ENCODE measurements at regions not wholly inside any gene's neighbourhood (a gene's known extent, or its start where the extent isn't known, plus 50 kb on each side); places are given as distances from the start of the nearest gene placed in this dataset.
A peak's percentile ranks its signal among the peaks of the same experiment; 100 is the strongest.

DNA sequence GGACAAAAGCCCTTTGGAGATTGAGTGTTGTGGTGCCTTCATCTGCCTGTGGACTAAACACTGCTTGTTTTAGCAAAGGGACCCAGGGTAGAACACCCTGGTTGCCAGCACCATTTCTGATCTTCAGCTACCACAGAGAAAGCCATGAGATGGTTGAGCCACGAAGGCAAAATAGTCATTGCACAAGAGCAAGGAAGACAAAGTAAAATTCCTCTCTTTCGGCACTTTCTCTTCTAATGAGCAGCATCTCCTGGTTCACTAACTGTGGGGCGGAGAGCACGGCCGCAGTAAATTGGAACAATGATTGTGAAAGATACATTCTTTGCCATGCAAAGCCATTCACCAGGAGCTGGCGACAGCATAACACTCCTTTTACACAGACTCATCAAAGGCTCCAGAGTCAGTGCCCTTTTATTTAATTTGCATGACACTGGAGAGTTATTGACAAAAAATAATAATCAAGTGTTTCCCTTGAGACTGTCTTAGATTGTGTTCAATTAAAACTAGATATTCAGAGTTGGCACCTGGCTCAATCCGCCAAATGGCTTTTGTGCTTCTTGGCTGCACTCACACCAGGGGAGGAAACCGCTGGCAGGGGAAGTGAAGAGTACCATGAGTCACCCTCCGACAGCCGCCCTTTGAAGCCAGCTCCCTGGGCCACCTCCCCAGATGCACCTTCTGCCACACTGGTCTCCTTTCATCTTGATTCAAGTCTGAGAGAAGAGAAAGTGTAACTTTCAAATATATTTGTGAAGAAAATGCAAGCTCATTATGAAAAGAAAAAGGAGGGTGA, 100.5 kb upstream of the MEIS1 start:
- Histone ChIP-seq H3K23ac (ENCODE audit: insufficient read length) (no peak overlapping the region), H4K91ac (replicated peaks; ENCODE audit: insufficient read length, low read length) (no peak overlapping the region), H4K5ac (ENCODE audit: insufficient read length, low read depth, low read length) (no peak overlapping the region), H2BK20ac (ENCODE audit: low read length) (0 out of 2 replicates have a peak overlapping the region, but pooled peaks have one; percentile 23), H3K4me1 (replicated peaks in 1 of 4; ENCODE audit: control insufficient read depth in 3 of 4, insufficient read depth in 4 of 4, low read length in 3 of 4) (no peaks in the 10 kb centered on the region), H3K14ac (ENCODE audit: insufficient read length) (no peak overlapping the region), H2BK5ac (ENCODE audit: low read depth, low read length) (no peak overlapping the region), H2BK12ac (ENCODE audit: low read depth, low read length) (0 out of 2 replicates have a peak overlapping the region, but pooled peaks have one; percentile 53), H3K79me2 (ENCODE audit: control insufficient read depth in 1 of 2, insufficient read depth in 2 of 2, low read length in 2 of 2) (no peaks in the 10 kb centered on the region), H2BK120ac (replicated peaks; ENCODE audit: low read depth, low read length) (no peak overlapping the region), H3K27ac (ENCODE audit: low read depth, low read length) (no peak overlapping the region), H3K4ac (replicated peaks; ENCODE audit: insufficient read length, low read depth, low read length) (no peak overlapping the region), H4K8ac (ENCODE audit: extremely low read depth, insufficient read depth, low read length) (no peak overlapping the region), H3K27me3 (replicated peaks in 1 of 4; ENCODE audit: control insufficient read depth in 3 of 4, extremely low read depth in 1 of 4, insufficient read depth in 3 of 4, low read length in 3 of 4) (no peaks in the 10 kb centered on the region), H4K20me1 (replicated peaks in 1 of 2; ENCODE audit: control insufficient read depth in 1 of 2, insufficient read depth in 2 of 2, low read length in 2 of 2) (no peaks in the 10 kb centered on the region), H3K18ac (ENCODE audit: extremely low read depth, low read length) (no peak overlapping the region), H3K4me3 (ENCODE audit: extremely low read depth in 1 of 4, insufficient read depth in 2 of 4, low read depth in 3 of 4, low read length in 4 of 4) (no peak overlapping the region), H3K9me3 (ENCODE audit: insufficient read depth in 2 of 2, low read depth in 1 of 2, low read length in 1 of 2) (peaks cover 0 to 2% of the 10 kb centered on the region in 2 experiments; a peak in 1 of 4 replicates), H3K36me3 (ENCODE audit: control insufficient read depth in 2 of 4, insufficient read depth in 4 of 4, low read length in 3 of 4) (no peaks in the 10 kb centered on the region), H3K9ac (replicated peaks in 1 of 4; ENCODE audit: extremely low read depth in 1 of 4, low read depth in 3 of 4, low read length in 3 of 4) (no peak overlapping the region), H3K56ac (replicated peaks; ENCODE audit: insufficient read length, low read depth, low read length) (no peak overlapping the region), H2BK15ac (ENCODE audit: low read length) (no peak overlapping the region), H2AK5ac (ENCODE audit: low read depth, low read length) (no peak overlapping the region), H3K23me2 (ENCODE audit: low read depth, low read length) (no peaks in the 10 kb centered on the region), H2AFZ (ENCODE audit: low read length) (no peak overlapping the region), H3K4me2 (ENCODE audit: insufficient read depth in 1 of 2, low read depth in 2 of 2, low read length in 2 of 2) (no peak overlapping the region), H3K79me1 (ENCODE audit: low read depth, low read length) (no peaks in the 10 kb centered on the region)
- ChIA-PET POLR2A (ENCODE audit: partially characterized antibody) (no interaction called here), CTCF (ENCODE audit: partially characterized antibody) (no interaction called here)
- no peak for FAIRE-seq
- no peak for DNase-seq (ENCODE audit: low read depth in 1 of 2, low spot score in 2 of 2)
- 76% methylated on average over 10 of the region's 10 CpGs; no CpG with 5 or more reads in 1 of the 2 experiments for WGBS, 2 experiments (ENCODE audit: extremely low coverage in 1 of 2, insufficient coverage in 1 of 2, insufficient read length in 1 of 2, insufficient replicate concordance in 2 of 2, low coverage in 1 of 2, low lambda C conversion rate in 2 of 2, missing lambda C conversion rate in 1 of 2)
- TF ChIP-seq CHD2 (IDR thresholded peaks at IDR 0.05; ENCODE audit: low read length) (no peak), SRF (IDR thresholded peaks at IDR 0.05; ENCODE audit: low read depth, low read length) (no peak), CTBP2 (IDR thresholded peaks at IDR 0.05; ENCODE audit: borderline replicate concordance, insufficient read depth, insufficient read length, low read length) (peak; percentile 64), HDAC6 (IDR thresholded peaks at IDR 0.05; ENCODE audit: low read depth, low read length) (no peak), BRCA1 (IDR thresholded peaks at IDR 0.05; ENCODE audit: low read depth, low read length) (no peak), JUN (IDR thresholded peaks at IDR 0.05; ENCODE audit: low read depth, low read length) (0 out of 2 replicates have a peak, but pooled peaks have one; percentile 10), CBX8 (IDR thresholded peaks at IDR 0.05; ENCODE audit: borderline replicate concordance, low read depth, low read length) (no peak), POLR2A (IDR thresholded peaks at IDR 0.05; ENCODE audit: control extremely low read depth in 1 of 2, low read depth in 2 of 2, low read length in 2 of 2) (no peak), TEAD4 (IDR thresholded peaks at IDR 0.05; ENCODE audit: low read depth, low read length) (no peak), CBX5 (IDR thresholded peaks at IDR 0.05; ENCODE audit: low read depth, low read length) (no peak), KDM1A (IDR thresholded peaks at IDR 0.05; ENCODE audit: borderline replicate concordance, low read length) (no peak), SAP30 (IDR thresholded peaks at IDR 0.05; ENCODE audit: insufficient read depth, insufficient replicate concordance, low read length) (no peak)
- TF ChIP-seq, protein P1, sequence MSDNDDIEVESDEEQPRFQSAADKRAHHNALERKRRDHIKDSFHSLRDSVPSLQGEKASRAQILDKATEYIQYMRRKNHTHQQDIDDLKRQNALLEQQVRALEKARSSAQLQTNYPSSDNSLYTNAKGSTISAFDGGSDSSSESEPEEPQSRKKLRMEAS (IDR thresholded peaks at IDR 0.05) = no peak
